Progenitor cell of endocrine pancreas (in vitro differentiated cells): ENCODE measurements at regions not wholly inside any gene's neighbourhood (a gene's known extent, or its start where the extent isn't known, plus 50 kb on each side); places are given as distances from the start of the nearest gene placed in this dataset.

ENCODE experiments used
- DNase-seq: peaks from one replicate; pipeline ENCODE4 v3.0.0; 2021; ENCODE audit warnings: low spot score; ENCODE audit not compliant: unreplicated experiment
- H3K27ac Mint-ChIP-seq: 2 replicates; pipeline ENCODE4 v1.8.0; 2021; ENCODE audit warnings: mild to moderate bottlenecking, moderate library complexity, mixed read lengths
- H3K27me3 Mint-ChIP-seq: 2 replicates; pipeline ENCODE4 v1.8.0; 2021; ENCODE audit warnings: mixed read lengths
- H3K36me3 Mint-ChIP-seq: 2 replicates; pipeline ENCODE4 v1.8.0; 2022; ENCODE audit warnings: mixed read lengths; ENCODE audit not compliant: insufficient read depth
- H3K4me1 Mint-ChIP-seq: 2 replicates; pipeline ENCODE4 v1.8.0; 2021; ENCODE audit warnings: low read depth, mixed read lengths
- H3K4me3 Mint-ChIP-seq: 2 replicates; pipeline ENCODE4 v1.8.0; 2021; ENCODE audit warnings: low read depth, mild to moderate bottlenecking, moderate library complexity, mixed read lengths
- H3K9me3 Mint-ChIP-seq: 2 replicates; pipeline ENCODE4 v1.8.0; 2021; ENCODE audit warnings: low read depth, mixed read lengths
- CTCF ChIP-seq: fragments of 200-600 bp; sonication (generic); IDR thresholded peaks from one replicate; pipeline ENCODE4 v1.5.0; 2021; ENCODE audit warnings: antibody characterized with exemption, mild to moderate bottlenecking; ENCODE audit not compliant: unreplicated experiment

DNA sequence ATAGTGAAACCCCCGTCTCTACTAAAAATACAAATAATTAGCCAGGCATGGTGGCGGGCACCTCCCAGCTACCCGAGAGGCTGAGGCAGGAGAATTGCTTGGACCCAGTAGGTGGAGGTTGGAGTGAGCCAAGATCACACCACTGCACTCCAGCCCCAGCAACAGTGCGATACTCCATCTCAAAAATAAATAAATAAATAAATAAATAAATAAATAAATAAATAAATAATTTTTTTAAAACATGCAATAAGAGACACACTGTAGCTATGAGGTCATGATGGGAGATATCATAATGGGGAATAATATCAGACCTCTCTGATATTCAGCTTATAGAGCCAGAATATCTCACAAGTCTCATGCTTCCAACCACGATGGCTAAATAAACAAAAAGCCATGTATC lies 82.3 kb downstream of the CD24 start:
- TF ChIP-seq CTCF = no peak
- H3K27me3 Mint-ChIP-seq = no peaks in the 10 kb centered on the region
- H3K4me3 Mint-ChIP-seq = no peak overlapping the region
- H3K9me3 Mint-ChIP-seq = peaks cover 6% of the 10 kb centered on the region
- DNase-seq = no peak
- H3K4me1 Mint-ChIP-seq = peaks cover 28% of the 10 kb centered on the region
- H3K36me3 Mint-ChIP-seq = peaks cover 2% of the 10 kb centered on the region
- H3K27ac Mint-ChIP-seq = no peak overlapping the region

- Mint-ChIP-seq H3K27ac (no peak overlapping the region), H3K4me3 (no peak overlapping the region), H3K27me3 (no peaks in the 10 kb centered on the region), H3K4me1 (peaks cover 44% of the 10 kb centered on the region), H3K36me3 (peaks cover 2% of the 10 kb centered on the region), H3K9me3 (peaks cover 3% of the 10 kb centered on the region)
- no peak for DNase-seq
- TF ChIP-seq CTCF = no peak
Observed at GRCh38 chr6:106890447-106890846, 84.1 kb downstream of the CD24 start.

- H3K4me1 Mint-ChIP-seq = peaks cover 48% of the 10 kb centered on the region
- DNase-seq = no peak
- H3K4me3 Mint-ChIP-seq = no peak overlapping the region
- peak overlapping the region; percentile 93 for H3K27ac Mint-ChIP-seq
- H3K9me3 Mint-ChIP-seq = peaks cover 3% of the 10 kb centered on the region
- H3K27me3 Mint-ChIP-seq = no peaks in the 10 kb centered on the region
- H3K36me3 Mint-ChIP-seq = peaks cover 2% of the 10 kb centered on the region
- TF ChIP-seq CTCF = no peak
Observed at GRCh38 chr6:106889692-106890091, 84.8 kb downstream of the CD24 start.

- peaks cover 60% of the 10 kb centered on the region for H3K4me1 Mint-ChIP-seq
- no peak for TF ChIP-seq CTCF
- peaks cover 2% of the 10 kb centered on the region for H3K36me3 Mint-ChIP-seq
- H3K4me3 Mint-ChIP-seq = peak overlapping the region; percentile 45
- peak overlapping the region; percentile 96 for H3K27ac Mint-ChIP-seq
- no peaks in the 10 kb centered on the region for H3K9me3 Mint-ChIP-seq
- DNase-seq = no peak
- H3K27me3 Mint-ChIP-seq = no peaks in the 10 kb centered on the region
Observed at GRCh38 chr6:106886922-106887797, 87.4 kb downstream of the CD24 start.

- DNase-seq = no peak
- TF ChIP-seq CTCF = no peak
- no peaks in the 10 kb centered on the region for H3K9me3 Mint-ChIP-seq
- peaks cover 65% of the 10 kb centered on the region for H3K4me1 Mint-ChIP-seq
- H3K27ac Mint-ChIP-seq = peak overlapping the region; percentile 96
- peaks cover 2% of the 10 kb centered on the region for H3K36me3 Mint-ChIP-seq
- H3K27me3 Mint-ChIP-seq = no peaks in the 10 kb centered on the region
- H3K4me3 Mint-ChIP-seq = peak overlapping the region; percentile 45
Observed at GRCh38 chr6:106886081-106886843, 88.3 kb downstream of the CD24 start.
